Left colon (tissue), 2 donors: ENCODE measurements at regions not wholly inside any gene's neighbourhood (a gene's known extent, or its start where the extent isn't known, plus 50 kb on each side); places are given as distances from the start of the nearest gene placed in this dataset.

Source experiments
- ATAC-seq: fragments of 200-7000 bp; cut with Tn5 transposase; one replicate; pipeline ENCODE4 v1.9.1; 2020; ENCODE audit warnings: mild to moderate bottlenecking, moderate library complexity
- DNase-seq, 2 donors: peaks; one replicate each; pipeline ENCODE4 v3.0.0-alpha.2; 2020
- intact Hi-C, 2 donors: fragments of 100-400 bp; cut with DNase I in 1 of 2; cut with micrococcal nuclease in 1 of 2; formaldehyde crosslinking; loops; one replicate each; pipeline versions ENCODE4 v1.11.2 to v1.14.0; 2022; cut with DNase I, micrococcal nuclease
- donor health status: DM: no; HTN: no; CAD: no.
- donor health status: DM: yes; HTN: yes; CAD: no.

DNA sequence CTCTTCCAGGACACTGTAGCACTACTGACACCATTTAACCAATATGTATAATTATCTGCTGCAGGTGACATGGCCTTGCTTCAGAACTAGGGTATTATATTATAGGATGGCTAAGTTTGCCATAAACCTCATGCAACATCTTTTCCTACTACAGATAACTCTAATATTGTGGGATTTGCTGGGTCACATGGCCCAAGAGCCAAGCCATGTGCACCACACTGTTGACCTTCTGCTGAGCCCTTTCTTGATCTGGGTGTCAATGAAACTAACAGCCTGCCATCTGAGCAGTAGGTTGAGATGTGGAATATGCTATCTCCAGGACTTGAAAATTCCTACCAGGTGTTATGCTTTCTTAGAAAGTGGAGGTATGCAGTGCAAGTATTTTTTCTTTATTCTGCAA is 2291.1 kb downstream of the MRPL39 start:
- ATAC-seq, result no peak

DNA sequence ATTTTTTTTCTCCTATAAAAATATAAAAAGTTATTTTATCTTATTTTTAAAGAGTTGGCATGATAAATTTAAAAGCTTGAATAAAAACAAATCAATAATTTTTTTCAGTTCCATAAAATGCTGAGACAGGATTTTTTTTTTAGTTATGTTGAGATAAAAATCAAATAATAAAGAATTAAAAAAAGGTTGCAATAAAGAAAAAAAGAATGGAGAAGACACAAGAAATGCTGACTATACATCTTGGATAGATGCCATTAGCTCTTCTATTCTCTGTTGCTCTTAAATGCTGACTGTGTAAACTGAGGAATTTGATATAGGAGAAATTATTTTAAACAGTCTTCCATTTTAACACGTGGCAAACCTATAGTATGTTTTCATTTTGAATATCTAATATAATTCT is 2298.5 kb downstream of the MRPL39 start:
- ATAC-seq (no peak), DNase-seq (no peak)

More for the DNA sequence above, 2291.1 kb downstream of the MRPL39 start:
- DNase-seq, result no peak
- intact Hi-C loops, result no loop called here

DNA sequence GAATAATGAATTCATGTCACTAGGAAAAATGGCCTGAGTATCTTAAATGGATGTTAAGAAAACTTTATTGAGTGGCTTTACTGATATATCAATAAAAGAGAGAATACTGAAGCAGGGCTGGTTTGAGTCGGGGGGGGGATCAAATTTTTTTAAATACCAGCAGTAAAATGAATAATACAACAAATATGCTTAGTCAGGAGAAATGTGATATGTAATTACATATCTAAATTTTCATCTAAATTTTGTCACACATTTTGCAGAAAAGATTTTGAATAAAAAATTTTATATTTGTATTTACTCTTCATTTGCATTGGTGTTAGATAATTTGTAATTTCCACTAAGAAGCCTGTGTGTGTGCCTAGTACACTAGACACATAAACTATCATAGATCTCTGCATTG is 2300.2 kb downstream of the MRPL39 start:
- ATAC-seq (no peak), DNase-seq (no peak)
- intact Hi-C loops, result no loop called here

More for the DNA sequence above, 2298.5 kb downstream of the MRPL39 start:
- intact Hi-C loops, result no loop called here

DNA sequence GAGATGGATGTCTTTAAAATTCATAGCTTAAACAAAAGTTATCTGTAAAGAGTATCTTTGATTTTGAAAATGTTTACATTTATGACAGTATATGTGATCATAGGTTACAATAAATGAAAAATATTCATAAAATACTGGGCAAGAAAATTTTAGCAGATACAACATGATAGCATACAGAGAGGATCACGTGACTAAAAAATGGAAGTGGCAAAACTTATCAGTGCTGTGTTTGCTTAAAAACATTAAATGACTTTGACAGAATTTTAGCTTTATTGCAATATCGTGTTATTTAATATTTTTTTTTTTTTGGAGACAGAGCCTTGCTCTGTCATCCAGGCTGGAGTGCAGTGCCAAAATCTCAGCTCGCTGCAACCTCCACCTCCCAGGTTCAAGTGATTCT is 2294.1 kb downstream of the NCAM2 start:
- ATAC-seq (no peak), DNase-seq (no peak)
- intact Hi-C loops, result no loop called here

DNA sequence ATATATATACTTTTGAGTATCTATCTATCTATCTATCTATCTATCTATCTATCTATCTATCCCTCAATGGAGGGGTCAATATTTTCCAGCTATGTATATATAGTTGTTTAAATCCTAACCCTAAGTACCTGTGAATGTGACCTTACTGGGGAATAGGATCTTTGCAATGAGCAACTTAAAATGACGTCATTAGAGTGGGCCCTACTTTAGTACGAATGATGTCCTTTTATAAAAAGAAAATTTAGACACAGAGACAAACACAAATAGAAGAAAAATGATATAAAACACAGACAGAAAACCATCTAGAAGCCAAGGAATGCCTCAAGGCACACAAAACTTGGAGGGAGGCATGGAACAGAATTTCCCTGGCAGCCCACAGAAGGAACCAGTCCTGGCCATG is 2283.7 kb downstream of the NCAM2 start:
- intact Hi-C loops, result no loop called here
- ATAC-seq, result no peak
- DNase-seq, result no peak

DNA sequence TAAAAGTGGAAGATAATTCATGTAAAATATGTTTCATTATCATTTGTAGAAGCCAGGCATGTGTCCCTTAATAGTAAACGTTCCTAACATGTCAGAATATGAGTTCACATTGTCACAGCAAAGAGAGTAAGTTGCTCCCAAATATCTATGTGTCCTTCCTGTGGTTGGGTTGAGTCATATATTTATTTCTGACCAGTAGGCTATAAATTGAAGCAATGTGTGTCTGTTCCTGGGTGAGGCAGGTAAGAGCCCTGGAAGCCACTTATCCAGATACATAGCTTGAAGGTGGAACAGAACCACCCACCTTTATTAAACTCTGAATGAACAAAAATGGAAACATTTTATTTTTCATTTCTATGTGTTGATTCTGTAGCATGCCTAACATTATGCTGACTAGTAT is 2251.6 kb downstream of the NCAM2 start:
- ATAC-seq (no peak), DNase-seq (no peak)
- intact Hi-C loops, result no loop called here

DNA sequence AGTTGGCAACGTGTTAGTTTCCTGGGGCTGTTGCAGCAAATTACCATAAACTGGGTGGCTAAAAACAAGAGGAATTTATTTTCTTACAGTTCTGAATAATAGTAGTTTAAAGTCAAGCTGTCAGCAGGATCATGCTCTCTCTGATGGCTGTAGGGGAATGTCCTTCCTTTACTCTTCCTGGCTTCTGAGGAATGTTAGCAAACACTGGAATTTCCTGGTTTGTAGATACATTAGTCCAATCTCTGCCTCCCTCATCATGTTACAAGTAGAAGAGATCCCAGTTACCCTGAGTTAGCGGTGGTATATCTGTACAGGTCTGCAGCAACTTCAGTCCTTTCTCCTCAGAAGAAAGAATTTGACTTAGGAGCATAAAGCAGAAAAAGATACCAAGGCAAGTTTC is 2249.1 kb downstream of the NCAM2 start:
- no peak for DNase-seq
- intact Hi-C loops, result no loop called here
- no peak for ATAC-seq

DNA sequence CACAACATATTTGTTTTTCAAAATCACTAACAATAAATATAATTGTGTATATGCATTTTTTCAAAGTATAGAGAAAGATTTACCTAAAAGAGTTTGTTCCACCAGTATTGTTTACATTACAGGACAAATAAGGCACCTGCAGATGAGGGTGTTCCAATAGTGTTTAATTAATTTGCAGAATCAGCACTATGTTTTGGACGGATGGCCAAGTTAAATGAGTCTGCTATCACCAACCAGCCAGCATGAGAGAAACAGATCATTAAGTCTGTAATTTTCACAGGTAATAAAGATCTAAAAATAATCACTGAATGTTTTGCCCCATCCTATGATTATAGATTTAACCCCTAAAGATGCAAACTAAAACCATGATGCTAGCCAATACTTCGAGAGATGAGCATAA is 2247.0 kb downstream of the NCAM2 start:
- intact Hi-C loops, result no loop called here
- DNase-seq, result no peak

DNA sequence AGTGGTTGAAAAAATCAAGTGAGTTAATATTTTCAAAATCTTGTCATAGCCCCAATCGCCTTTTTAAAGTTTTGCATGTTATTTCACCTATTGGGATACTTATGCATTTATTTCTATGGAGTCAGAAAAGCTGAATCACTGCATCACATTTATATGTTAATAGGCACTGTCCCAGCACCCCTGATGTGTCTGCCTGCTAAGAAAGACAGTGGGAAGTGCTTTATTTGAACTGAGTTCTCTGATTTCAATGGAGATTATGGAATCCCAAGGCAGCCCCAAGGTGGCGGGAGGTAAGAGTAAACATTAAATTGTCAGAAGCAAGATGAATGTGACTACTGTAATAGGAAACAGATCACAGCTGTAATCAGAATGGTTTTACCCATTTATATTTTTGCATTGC is 2225.7 kb downstream of the NCAM2 start:
- no peak for ATAC-seq
- intact Hi-C loops, result no loop called here

More for the DNA sequence above, 2247.0 kb downstream of the NCAM2 start:
- ATAC-seq, result no peak

DNA sequence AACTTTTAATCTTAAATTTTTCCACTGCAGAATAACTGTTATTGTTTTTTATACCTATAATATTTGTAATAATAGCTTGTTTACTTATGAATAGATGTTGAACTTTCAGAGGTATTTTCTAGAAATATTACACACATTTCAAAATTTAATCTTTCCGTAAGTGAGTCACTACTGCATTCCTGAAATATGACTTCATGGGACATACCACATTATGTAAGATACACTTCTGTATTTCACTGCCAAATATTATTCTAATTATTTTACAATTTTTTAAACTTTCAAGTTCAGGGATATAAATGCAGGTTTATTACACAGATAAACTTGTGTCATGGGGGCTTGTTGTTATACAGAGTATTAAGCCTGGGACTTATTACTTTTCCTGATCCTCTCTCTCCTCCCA is 2220.5 kb downstream of the NCAM2 start:
- intact Hi-C loops, result no loop called here
- ATAC-seq, result no peak

More for the DNA sequence above, 2225.7 kb downstream of the NCAM2 start:
- DNase-seq, result no peak

DNA sequence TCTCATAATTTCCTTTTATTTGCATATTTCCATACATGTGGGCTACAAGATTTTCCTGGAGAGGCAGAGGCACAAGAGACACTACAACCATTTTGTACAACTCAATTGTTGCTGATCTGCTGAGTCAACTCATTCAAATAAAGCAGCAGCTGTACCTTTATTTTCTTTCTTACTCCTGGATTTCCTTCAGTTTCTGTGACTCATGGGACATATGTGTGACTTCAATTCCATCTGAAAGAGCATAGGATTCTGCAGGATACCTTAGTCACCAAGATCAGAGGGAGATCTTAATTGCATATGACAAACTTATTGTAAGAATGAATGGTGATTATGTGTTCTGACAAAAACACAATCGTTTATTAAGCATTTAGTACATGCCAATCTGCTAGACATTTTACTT is 2219.4 kb downstream of the NCAM2 start:
- no peak for ATAC-seq
- intact Hi-C loops, result no loop called here

More for the DNA sequence above, 2220.5 kb downstream of the NCAM2 start:
- no peak for DNase-seq

DNA sequence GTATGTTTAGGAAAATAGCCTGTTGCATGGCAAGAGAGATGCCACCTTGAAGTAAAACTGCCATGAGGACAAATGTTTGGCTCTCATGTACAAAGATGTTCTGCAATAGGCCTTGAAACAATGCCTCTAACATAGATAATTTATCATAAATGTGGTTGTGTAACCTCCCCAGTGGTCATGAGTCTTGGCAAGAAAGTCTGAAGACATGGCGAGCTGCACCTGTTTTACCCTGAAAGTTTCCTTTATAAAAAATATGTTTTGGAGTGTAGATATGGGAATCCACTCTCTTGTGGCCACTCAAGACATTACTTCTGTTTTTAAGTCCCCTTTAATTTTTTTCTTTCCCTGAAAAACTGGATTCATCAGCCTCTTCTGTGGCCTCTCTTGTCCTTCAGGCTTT is 2217.1 kb downstream of the NCAM2 start:
- DNase-seq, result no peak
- intact Hi-C loops, result no loop called here
- no peak for ATAC-seq

More for the DNA sequence above, 2219.4 kb downstream of the NCAM2 start:
- no peak for DNase-seq
